ENCODE measurements at regions not wholly inside any gene's neighbourhood (a gene's known extent, or its start where the extent isn't known, plus 50 kb on each side); places are given as distances from the start of the nearest gene placed in this dataset.
A peak's percentile ranks its signal among the peaks of the same experiment; 100 is the strongest.

GRCh38 chr17:79155701-79156100 lies 81.1 kb downstream of the ENGASE start:
- Histone ChIP-seq H3K9me3 (no peaks in the 10 kb centered on the region), H3K27me3 (peaks cover 0 to 52% (median 10%) of the 10 kb centered on the region in 9 donors), H3K36me3 (no peaks in the 10 kb centered on the region), H3K4me3 (no peak overlapping the region), H3K27ac (no peak overlapping the region), H3K4me1 (no peaks in the 10 kb centered on the region)
- 73 to 83% (median 83%) methylated on average over 4 to 12 of the region's 12 CpGs for WGBS, 4 donors
- ATAC-seq (no peak), DNase-seq (no peak)
- TF ChIP-seq CTCF (IDR thresholded peaks at IDR 0.05) (no peak), POLR2A (IDR thresholded peaks at IDR 0.05) (no peak)
- intact Hi-C loops (cut with DNase I) = no loop called here

- peaks cover 0 to 56% (median 13%) of the 10 kb centered on the region in 9 donors for H3K27me3 ChIP-seq
- no peak for TF ChIP-seq CTCF (IDR thresholded peaks at IDR 0.05)
- no peak for TF ChIP-seq POLR2A (IDR thresholded peaks at IDR 0.05)
- H3K4me1 ChIP-seq = no peaks in the 10 kb centered on the region
- ATAC-seq (no peak), DNase-seq (no peak)
- no peak overlapping the region for H3K4me3 ChIP-seq
- intact Hi-C loops (cut with DNase I) = no loop called here
- WGBS, 4 donors = 70 to 74% (median 71%) methylated on average over 25 to 31 of the region's 31 CpGs
- no peaks in the 10 kb centered on the region for H3K9me3 ChIP-seq
- H3K27ac ChIP-seq = no peak overlapping the region
- no peaks in the 10 kb centered on the region for H3K36me3 ChIP-seq
Measured at GRCh38 chr17:79154951-79155585, 80.4 kb downstream of the ENGASE start.

GRCh38 chr17:79154446-79154845 lies 79.8 kb downstream of the ENGASE start:
- H3K4me3 ChIP-seq = no peak overlapping the region
- WGBS, 4 donors = 26 to 47% (median 41%) methylated on average over 9 to 14 of the region's 14 CpGs
- peak; percentile 41 to 84 (median 70) for DNase-seq
- H3K27ac ChIP-seq = no peak overlapping the region
- no peaks in the 10 kb centered on the region for H3K9me3 ChIP-seq
- TF ChIP-seq POLR2A (IDR thresholded peaks at IDR 0.05) (no peak), CTCF (IDR thresholded peaks at IDR 0.05) (no peak)
- H3K36me3 ChIP-seq = no peaks in the 10 kb centered on the region
- ATAC-seq = peak; percentile 77 to 95 (median 90)
- intact Hi-C loops (cut with DNase I) = no loop called here
- peaks cover 0 to 53% (median 13%) of the 10 kb centered on the region in 9 donors for H3K27me3 ChIP-seq
- H3K4me1 ChIP-seq = no peaks in the 10 kb centered on the region

- DNase-seq (no peak), ATAC-seq (no peak)
- 55 to 62% (median 60%) methylated on average over 14 of the region's 14 CpGs for WGBS, 4 donors
- H3K36me3 ChIP-seq = no peaks in the 10 kb centered on the region
- TF ChIP-seq CTCF (IDR thresholded peaks at IDR 0.05) = no peak
- TF ChIP-seq POLR2A (IDR thresholded peaks at IDR 0.05) = no peak
- no peak overlapping the region for H3K27ac ChIP-seq
- H3K9me3 ChIP-seq = no peaks in the 10 kb centered on the region
- intact Hi-C loops (cut with DNase I) = no loop called here
- H3K27me3 ChIP-seq = peaks cover 0 to 51% (median 9%) of the 10 kb centered on the region in 9 donors
- no peaks in the 10 kb centered on the region for H3K4me1 ChIP-seq
- H3K4me3 ChIP-seq = no peak overlapping the region
Measured at GRCh38 chr17:79153367-79154130, 78.9 kb downstream of the ENGASE start.
